Fibroblast of skin of scalp (primary cell): ENCODE measurements at regions not wholly inside any gene's neighbourhood (a gene's known extent, or its start where the extent isn't known, plus 50 kb on each side); places are given as distances from the start of the nearest gene placed in this dataset.

Experiments
- DNase-seq: peaks from one replicate; pipeline ENCODE4 v3.0.0-alpha.2; 2013

- no peak for DNase-seq
These were observed 190.1 kb upstream of the HS3ST1 start for GRCh38 chr4:11618666-11619282.

- no peak for DNase-seq
These were observed 188.2 kb upstream of the HS3ST1 start for GRCh38 chr4:11616856-11617255.

- no peak for DNase-seq
These were observed 186.9 kb upstream of the HS3ST1 start for GRCh38 chr4:11615601-11616000.

- DNase-seq, result no peak
These were observed 185.7 kb upstream of the HS3ST1 start for GRCh38 chr4:11614426-11614825.

DNA sequence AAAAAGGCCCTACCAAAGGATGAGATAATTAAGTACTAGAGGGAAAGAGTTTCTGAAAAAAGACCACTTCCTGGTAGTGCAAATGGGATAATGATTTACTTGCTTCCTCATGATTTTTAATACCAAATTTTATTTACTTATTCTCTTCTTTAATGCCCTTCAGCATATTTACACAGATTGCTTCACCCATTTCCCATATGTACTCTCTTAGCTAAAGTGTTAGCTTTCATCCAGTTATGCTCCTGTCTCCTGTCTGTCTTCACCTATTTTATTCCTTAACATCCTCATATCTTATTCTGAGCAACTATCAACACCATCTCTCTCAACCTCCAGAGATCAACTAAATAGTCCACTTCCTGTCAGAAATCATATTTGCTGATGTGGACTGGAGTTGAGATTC lies 183.2 kb upstream of the HS3ST1 start:
- no peak for DNase-seq

DNA sequence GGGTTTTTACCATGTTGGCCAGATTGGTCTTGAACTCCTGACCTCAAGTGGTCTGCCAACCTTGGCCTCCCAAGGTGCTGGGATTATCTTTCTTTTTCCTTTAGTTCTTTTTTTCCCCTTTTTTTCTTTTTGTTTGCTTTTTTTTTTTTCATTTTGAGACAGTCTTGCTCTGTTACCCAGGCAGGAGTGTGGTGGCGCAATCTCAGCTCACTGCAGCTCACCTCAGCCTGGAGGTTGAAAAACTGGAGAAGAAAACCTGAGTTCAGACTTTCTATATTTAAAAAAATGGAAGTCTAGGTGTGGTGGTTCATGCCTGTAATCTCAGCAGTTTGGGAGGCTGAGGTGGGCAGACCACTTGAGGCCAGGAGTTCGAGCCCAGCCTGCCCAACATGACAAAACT lies 181.1 kb upstream of the HS3ST1 start:
- DNase-seq, result no peak

DNA sequence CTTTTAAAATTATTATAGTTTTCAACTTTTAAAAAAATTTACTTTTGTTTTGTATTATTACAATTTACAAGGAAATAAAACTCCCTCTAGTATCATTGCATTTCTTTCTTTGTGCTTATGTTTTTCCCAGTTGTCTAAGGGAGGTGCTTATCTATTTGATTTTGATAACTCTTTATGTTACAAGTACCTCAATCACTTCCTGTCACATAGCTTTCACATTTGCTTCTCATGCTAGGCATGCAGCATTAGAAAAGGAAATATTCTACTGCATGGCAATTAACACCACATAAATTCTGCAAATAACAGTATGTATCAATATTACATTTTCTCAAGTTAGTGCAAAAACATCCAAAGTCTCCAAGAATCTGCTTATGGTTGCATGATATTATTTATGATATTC lies 180.3 kb upstream of the HS3ST1 start:
- DNase-seq, result no peak

- no peak for DNase-seq
These were observed 177.4 kb upstream of the HS3ST1 start for GRCh38 chr4:11606078-11606477.

- DNase-seq, result no peak
These were observed 176.9 kb upstream of the HS3ST1 start for GRCh38 chr4:11605597-11605996.

DNA sequence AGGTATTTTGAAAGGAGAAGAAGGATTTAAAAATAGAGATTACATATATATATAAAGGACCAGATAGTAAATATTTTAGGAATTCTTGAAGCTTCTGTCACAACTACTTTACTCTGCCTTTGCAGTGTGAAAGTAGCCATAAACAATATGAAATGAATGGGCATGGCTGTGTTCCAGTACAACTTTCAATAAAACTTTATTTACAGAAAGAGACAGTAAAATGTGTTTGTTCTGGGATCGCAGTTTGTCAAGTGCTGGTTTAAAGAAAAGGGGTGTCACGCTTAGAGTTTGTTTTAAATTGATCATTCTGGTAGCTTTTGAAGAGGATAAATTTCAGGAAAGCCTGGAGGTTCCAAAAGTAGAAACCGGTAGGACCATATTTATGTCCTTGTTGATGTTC lies 176.1 kb upstream of the HS3ST1 start:
- DNase-seq, result no peak

- DNase-seq, result no peak
These were observed 175.0 kb upstream of the HS3ST1 start for GRCh38 chr4:11603591-11604194.

DNA sequence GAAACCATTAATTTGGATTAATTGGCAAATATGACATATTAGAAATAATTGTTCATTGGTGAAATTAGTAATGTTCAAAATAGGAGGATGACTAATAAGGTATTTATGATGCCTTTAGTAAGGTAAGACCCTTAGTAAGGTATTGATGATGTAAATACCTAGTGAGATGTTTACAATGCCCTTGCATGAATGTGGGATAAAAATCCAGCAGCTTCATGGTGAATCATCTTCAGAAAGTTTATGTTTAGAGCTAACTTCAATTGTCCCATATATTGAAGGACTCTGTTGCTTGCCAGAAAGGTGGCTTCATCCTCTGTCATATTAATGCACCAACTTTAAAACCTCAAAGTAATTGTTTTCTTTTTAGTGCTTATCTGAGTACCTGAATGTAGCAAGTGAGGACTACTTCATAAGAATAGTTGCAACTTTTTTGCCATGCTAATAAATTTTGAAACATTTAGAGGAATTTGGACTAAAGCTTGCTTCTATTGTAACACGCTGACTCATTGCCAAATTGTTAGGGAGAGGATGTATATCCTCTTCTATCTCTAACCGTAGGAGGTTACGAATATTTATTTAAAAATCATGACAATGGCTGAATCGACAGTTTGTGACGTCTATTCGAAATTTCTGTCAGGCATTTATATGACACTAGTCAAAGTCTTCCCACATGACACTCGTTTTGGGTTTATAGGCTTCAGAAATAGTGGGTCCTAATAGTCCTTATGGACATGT lies 174.1 kb upstream of the HS3ST1 start:
- no peak for DNase-seq

GRCh38 chr4:11599064-11599463 lies 170.4 kb upstream of the HS3ST1 start:
- DNase-seq, result no peak

DNA sequence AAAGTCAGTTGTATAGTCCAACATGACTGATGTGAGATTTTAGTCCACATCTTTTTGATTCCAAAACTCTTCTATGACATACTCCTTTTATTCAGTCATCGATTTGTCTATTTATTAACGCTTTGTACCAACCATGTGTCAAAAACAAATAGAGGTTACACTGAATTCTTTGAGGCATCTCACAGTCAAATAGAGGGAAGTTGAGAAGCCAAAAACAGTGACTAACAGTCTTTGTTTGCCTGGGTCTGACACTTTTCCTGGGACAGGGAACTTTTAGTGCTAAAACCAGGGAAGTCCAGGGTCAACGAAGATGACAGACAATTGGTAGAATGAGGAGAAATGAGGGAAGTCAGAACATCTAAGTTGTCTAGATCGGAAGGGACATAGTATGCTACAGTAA lies 169.9 kb upstream of the HS3ST1 start:
- no peak for DNase-seq

DNA sequence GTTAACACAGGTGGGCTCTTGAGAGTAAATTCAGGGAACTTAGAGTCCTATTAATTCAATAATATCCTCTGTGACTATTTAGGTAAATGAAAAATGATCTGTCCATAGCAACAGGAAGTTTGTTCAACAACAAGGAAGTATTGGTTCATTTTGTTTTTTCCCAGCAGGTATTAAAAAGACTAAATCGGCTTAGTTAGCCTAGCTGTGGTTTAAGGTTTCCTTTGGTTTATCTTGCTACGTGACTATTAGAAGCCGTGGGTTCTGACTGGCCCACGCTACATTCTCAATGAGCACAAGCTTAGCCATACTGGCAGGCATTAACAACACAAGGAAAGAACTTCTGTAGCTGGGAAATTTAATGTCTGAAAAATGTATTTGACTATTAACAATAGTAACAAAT lies 168.8 kb upstream of the HS3ST1 start:
- no peak for DNase-seq

DNA sequence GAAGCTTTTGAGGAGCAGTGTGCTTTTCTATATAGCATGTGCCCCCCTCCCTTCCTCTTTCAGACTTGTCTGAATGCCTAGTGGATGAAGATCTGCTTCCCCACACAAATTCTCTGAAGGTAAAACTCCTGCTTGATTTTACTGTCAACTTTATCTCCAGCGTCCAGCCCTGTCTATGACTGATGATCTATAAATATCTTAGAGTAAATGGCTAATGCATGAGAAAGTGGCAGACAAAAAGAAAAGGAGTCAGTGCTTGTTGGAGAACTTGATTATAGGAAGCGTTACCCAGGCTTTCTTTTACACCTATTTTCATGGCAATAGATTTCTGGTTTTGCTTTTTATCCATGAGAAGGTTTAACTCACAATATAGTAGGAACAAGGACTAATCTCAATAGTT lies 168.3 kb upstream of the HS3ST1 start:
- DNase-seq, result no peak

DNA sequence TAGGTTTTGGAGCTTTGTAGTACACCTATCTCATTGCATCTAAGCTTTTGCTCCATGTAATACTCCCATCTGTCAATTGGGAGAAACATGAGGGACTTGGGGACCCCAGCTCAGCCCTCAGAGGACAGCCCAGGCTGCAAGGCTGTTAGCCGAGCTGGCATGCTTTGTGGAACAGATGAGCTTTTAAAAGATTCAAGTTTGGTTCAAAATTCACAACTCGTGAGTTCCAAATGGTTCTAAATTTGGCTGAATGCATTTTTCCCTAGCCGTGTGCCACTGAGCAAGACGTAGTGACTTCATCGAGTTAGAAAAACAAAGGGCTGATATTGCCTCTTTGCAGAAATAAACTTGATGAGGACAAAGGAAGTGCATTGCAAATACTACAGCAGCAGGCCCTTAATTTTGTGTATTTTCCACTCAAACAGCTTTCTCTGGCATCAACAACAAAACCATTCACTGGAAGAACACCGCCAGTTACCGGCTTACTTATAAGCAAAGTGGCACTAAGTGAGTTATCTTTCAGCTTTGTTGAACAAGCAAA lies 165.0 kb upstream of the HS3ST1 start:
- DNase-seq, result no peak

- no peak for DNase-seq
These were observed 163.6 kb upstream of the HS3ST1 start for GRCh38 chr4:11592276-11592675.

GRCh38 chr4:11590132-11590531 lies 161.4 kb upstream of the HS3ST1 start:
- no peak for DNase-seq

GRCh38 chr4:11589676-11590075 lies 161.0 kb upstream of the HS3ST1 start:
- no peak for DNase-seq

DNA sequence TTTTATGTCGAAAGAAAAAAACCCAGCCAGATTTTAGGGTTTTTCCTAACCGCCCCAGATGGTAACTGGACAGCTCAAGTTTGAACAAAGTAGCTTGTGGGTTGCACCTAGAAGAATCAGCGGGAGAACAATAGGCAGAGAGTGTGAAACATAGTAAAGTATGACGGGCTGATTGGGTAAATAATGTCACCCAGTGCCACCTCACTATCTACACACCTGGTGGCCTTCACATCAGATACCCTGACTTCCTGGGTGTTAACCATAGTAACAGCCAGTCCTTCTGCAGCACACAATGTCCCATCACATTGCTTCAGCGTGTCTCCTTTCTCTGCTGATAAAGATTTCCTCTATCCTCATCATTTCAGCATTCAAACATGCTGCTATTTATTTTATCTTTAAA lies 159.1 kb upstream of the HS3ST1 start:
- no peak for DNase-seq

DNA sequence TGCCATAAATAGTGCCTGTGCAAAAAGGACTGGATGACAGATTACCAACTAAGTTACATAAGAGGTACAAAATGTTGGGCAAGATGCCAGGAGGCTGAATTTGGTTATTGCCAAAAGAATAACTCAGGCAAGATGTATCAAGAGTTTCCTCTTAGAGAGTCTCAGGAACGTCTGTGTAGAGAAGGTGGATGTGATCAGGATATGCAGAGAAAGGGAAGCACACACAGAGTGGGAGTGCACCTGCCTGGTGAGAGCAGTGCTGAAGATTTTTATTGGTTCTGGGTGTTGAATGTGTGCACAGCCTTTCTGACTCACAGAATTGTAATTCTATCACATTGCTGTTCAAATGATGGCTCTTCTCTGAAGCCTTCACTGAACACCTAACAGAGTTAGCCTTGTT lies 156.8 kb upstream of the HS3ST1 start:
- no peak for DNase-seq

GRCh38 chr4:11568511-11568910 lies 139.8 kb upstream of the HS3ST1 start:
- no peak for DNase-seq

DNA sequence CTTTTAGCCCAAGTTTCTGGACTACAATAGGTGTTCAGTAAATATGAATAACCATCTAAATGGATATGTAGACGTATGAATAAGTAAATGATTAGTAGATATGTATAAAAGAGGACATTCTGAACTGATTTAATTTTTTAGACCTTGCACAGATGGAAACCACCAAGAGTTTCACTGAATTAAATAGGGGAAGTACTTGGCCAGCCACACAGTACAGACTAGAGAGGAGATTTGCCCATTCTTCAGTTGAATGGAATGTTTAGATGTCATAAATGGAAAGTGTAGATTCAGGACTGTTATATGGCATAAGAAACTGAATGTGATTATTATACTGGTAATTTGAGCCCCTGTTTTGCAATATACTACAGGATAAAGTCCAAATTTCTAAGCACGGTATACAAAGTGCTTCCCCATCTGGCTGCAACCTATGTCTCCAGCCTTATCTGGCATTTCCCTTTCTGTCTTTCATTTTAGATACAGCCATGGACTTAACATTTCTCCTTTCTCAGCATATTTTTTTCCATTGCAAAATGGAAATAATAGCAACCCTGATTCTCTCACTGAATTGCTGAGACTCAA lies 137.8 kb upstream of the HS3ST1 start:
- no peak for DNase-seq
